Bronchial epithelial cell (primary cell): ENCODE measurements at regions not wholly inside any gene's neighbourhood (a gene's known extent, or its start where the extent isn't known, plus 50 kb on each side); places are given as distances from the start of the nearest gene placed in this dataset.

Experiments
- DNase-seq: peaks from one replicate; pipeline ENCODE4 v3.0.0-alpha.2; 2010; ENCODE audit warnings: low read depth
- FAIRE-seq: peaks from 2 replicates; lab custom pipeline; 2011; peaks lifted over from hg19 to GRCh38; lab: Jason Lieb, UNC
- H3K27me3 ChIP-seq: 2 replicates; pipeline ENCODE4 v1.5.1; 2011; ENCODE audit warnings: low read length; ENCODE audit not compliant: control insufficient read depth, insufficient read depth
- H3K36me3 ChIP-seq: 2 replicates; pipeline ENCODE4 v1.5.1; 2011; ENCODE audit warnings: low read length; ENCODE audit not compliant: control insufficient read depth, insufficient read depth
- H3K4me3 ChIP-seq: 2 replicates; pipeline ENCODE4 v1.5.1; 2011; ENCODE audit warnings: mild to moderate bottlenecking, low read depth, low read length, control low read depth
- TF ChIP-seq, protein P1 (sequence below): IDR thresholded peaks from 2 replicates; pipeline ENCODE4 v1.5.1; 2011; ENCODE audit warnings: mild to moderate bottlenecking, moderate library complexity, low read length, control low read depth, inconsistent platforms; ENCODE audit not compliant: insufficient read depth, severe bottlenecking

DNA sequence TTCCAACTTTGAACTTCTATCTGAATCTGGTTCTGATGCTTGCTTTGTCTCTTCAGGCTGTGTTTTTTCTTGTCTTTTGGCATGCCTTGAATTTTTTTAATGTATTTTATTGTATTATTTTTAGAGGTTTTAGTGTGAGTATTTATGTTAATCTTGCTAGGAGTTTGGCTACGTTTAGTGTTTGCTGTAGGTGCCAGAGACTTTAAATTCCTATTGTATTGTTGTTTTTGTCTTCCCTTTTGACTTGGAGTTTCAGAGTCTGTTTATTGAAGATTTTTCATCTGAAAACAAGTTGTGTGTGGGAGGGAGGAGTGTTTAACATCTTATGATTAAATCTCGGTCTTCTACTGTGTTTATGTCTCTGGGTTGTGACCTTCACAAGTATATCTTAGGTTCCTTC lies 956.8 kb downstream of the TLE1 start:
- DNase-seq = no peak
- no peaks in the 10 kb centered on the region for H3K27me3 ChIP-seq
- FAIRE-seq = no peak
- no peaks in the 10 kb centered on the region for H3K36me3 ChIP-seq
- H3K4me3 ChIP-seq = no peak overlapping the region
- TF ChIP-seq, protein P1, sequence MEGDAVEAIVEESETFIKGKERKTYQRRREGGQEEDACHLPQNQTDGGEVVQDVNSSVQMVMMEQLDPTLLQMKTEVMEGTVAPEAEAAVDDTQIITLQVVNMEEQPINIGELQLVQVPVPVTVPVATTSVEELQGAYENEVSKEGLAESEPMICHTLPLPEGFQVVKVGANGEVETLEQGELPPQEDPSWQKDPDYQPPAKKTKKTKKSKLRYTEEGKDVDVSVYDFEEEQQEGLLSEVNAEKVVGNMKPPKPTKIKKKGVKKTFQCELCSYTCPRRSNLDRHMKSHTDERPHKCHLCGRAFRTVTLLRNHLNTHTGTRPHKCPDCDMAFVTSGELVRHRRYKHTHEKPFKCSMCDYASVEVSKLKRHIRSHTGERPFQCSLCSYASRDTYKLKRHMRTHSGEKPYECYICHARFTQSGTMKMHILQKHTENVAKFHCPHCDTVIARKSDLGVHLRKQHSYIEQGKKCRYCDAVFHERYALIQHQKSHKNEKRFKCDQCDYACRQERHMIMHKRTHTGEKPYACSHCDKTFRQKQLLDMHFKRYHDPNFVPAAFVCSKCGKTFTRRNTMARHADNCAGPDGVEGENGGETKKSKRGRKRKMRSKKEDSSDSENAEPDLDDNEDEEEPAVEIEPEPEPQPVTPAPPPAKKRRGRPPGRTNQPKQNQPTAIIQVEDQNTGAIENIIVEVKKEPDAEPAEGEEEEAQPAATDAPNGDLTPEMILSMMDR = no peak

DNA sequence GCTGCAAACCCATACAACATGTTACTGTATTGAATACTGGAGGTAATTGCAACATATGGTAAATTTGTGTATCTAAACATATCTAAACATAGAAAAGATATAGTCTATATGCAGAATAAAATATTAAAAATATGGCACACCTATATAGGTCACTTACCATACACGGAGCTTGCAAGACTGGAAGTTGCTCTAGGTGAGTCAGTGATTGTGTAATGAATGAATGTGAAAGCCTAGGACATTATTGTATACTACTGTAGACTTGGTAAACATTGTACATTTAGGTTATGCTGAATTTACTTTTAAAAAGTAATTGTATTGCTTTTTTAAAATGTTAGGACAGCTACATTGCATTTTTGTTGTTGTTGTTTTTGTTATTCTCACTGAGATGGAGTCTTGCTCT lies 968.8 kb downstream of the TLE1 start:
- DNase-seq = peak; percentile 53
- no peak for FAIRE-seq

DNA sequence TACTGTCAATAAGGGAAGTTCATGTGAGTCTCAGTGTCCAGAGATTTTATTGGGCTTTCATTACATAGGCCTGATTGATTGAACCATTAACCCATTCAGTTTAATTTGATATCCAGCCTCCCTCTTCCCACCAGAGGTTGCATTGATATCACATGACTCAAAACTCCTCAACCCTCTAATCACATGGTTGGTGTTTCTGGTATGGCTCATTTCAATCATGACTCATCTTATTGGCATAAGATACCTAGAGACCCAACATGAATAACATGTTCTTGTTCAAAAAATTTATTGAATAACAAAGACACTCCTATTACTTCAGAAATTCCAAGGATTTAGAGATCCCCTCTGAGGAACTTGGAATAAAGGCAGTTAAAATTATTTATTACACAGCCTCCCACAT lies 982.2 kb downstream of the TLE1 start:
- FAIRE-seq (no peak), DNase-seq (peak; percentile 67)
- TF ChIP-seq, protein P1 = no peak
- Histone ChIP-seq H3K36me3 (no peaks in the 10 kb centered on the region), H3K4me3 (no peak overlapping the region), H3K27me3 (no peaks in the 10 kb centered on the region)

More for the DNA sequence above, 968.8 kb downstream of the TLE1 start:
- Histone ChIP-seq H3K27me3 (no peaks in the 10 kb centered on the region), H3K4me3 (no peak overlapping the region), H3K36me3 (no peaks in the 10 kb centered on the region)
- TF ChIP-seq, protein P1 = no peak

DNA sequence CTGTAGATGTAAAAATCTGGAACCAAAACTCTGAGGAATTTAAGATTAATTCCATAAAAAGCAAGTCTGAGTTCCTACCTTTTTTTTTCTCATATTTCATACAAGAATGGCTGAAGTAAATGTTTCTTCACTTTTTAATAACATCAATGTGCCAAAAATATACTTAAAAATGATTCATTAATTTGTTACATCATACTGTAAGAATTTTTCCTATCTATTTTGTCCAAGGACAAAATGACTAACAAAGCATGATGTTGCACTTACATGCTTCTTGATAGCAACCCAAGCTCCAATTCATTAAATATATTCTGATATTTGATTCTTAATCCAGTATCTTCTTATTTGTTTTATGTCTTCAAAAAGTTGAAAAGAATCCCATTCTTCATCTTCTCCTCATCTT lies 988.3 kb downstream of the TLE1 start:
- no peak overlapping the region for H3K4me3 ChIP-seq
- TF ChIP-seq, protein P1 = no peak
- H3K36me3 ChIP-seq = no peaks in the 10 kb centered on the region
- no peaks in the 10 kb centered on the region for H3K27me3 ChIP-seq
- FAIRE-seq = no peak
- DNase-seq = peak; percentile 56

DNA sequence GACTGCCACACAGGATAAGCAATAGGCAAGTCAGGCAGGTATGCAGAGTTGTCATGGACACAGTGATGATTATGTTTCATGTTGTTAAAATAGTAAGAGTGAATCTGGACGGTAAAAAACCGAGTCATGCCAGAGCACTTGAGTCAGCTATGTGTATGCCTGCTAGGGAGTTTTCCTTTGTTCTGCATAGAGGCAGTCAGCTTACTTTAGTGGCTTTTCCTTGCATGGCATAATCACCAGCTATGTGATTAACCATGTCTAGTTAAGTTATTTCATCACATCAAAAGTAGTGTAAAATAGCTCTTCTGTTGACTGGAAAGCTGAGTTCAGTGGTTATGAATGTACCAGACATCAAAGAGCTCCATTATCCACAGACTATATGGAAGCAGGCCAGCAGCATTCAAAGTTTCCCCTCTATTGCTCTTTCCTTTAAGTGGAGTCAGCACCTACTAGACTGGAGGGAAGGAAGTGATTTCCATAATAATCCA lies 989.8 kb downstream of the TLE1 start:
- H3K4me3 ChIP-seq = no peak overlapping the region
- TF ChIP-seq, protein P1 = no peak
- peak; percentile 85 for DNase-seq
- no peaks in the 10 kb centered on the region for H3K27me3 ChIP-seq
- FAIRE-seq = peak; percentile 93
- H3K36me3 ChIP-seq = no peaks in the 10 kb centered on the region
